Uterus (tissue), 2 donors: ENCODE measurements at regions not wholly inside any gene's neighbourhood (a gene's known extent, or its start where the extent isn't known, plus 50 kb on each side); places are given as distances from the start of the nearest gene placed in this dataset.

Source experiments
- CTCF ChIP-seq, 4 experiments: fragments of 200-600 bp in 2 of 4; fragments of 450-650 bp in 2 of 4; sonication (generic) in 2 of 4; IDR thresholded peaks; one replicate each; pipeline ENCODE4 v1.5.1; 2016 to 2019; ENCODE audit warnings: antibody characterized with exemption in 4 of 4, mild to moderate bottlenecking in 2 of 4, moderate library complexity in 1 of 4
- POLR2A ChIP-seq, 2 donors: fragments of 450-650 bp; IDR thresholded peaks; one replicate each; pipeline ENCODE4 v1.6.1; 2016; ENCODE audit warnings: antibody characterized with exemption in 2 of 2, mild to moderate bottlenecking in 1 of 2, moderate library complexity in 1 of 2

GRCh38 chr14:97970222-97970621 lies 1173.0 kb downstream of the VRK1 start:
- TF ChIP-seq CTCF (IDR thresholded peaks at IDR 0.05), result no peak
- TF ChIP-seq POLR2A (IDR thresholded peaks at IDR 0.05), result no peak
